ENCODE measurements at regions not wholly inside any gene's neighbourhood (a gene's known extent, or its start where the extent isn't known, plus 50 kb on each side); places are given as distances from the start of the nearest gene placed in this dataset.

DNA sequence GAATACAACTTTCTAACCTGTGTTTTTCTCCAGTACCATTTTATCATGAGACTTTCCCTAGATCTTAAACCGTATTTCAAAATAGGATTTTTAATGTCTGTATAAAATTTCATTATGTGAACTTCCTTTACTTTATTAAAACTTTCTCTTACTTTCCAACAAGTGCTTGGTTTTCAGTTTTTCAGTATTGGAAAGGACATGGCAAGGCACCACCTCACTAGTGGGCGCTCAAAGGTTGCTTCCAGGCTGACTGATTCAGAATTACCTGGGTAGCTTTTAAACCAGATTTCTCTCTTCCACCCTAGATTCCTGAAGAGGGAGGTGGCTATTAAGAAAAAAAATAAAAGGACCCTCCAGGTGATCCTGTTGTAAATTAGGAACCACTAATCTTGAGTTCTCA is 236.6 kb downstream of the SOX2 start:
- TF ChIP-seq CTCF (IDR thresholded peaks at IDR 0.05; ENCODE audit: low read depth, low read length, poor library complexity, severe bottlenecking) (peak; percentile 35), EZH2phosphoT487 (IDR thresholded peaks at IDR 0.05; ENCODE audit: borderline replicate concordance, low read length) (no peak)
